ENCODE measurements at regions not wholly inside any gene's neighbourhood (a gene's known extent, or its start where the extent isn't known, plus 50 kb on each side); places are given as distances from the start of the nearest gene placed in this dataset.

DNA sequence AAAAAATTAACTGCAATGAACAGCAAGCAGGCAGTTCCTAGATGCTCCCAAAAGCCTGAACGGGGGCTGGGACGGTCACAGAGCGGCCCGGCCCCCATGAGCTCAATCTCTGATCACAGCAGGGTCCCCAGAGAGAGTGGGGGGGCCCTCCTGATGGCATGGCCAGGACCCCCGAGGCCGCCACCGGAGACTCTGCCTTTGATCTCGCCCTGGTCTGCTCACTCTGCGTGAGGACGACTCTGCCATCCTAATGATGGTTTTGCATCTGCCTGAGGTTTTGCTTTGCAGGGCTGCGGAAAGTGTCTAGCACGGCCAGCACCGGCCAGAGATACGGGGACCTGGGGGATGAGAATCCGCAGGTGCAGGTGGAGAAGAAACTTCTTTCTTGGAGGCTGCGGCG is 103.8 kb downstream of the SHOX start:
- no peak for TF ChIP-seq NR3C1 (IDR thresholded peaks at IDR 0.05)
- TF ChIP-seq, protein P1, sequence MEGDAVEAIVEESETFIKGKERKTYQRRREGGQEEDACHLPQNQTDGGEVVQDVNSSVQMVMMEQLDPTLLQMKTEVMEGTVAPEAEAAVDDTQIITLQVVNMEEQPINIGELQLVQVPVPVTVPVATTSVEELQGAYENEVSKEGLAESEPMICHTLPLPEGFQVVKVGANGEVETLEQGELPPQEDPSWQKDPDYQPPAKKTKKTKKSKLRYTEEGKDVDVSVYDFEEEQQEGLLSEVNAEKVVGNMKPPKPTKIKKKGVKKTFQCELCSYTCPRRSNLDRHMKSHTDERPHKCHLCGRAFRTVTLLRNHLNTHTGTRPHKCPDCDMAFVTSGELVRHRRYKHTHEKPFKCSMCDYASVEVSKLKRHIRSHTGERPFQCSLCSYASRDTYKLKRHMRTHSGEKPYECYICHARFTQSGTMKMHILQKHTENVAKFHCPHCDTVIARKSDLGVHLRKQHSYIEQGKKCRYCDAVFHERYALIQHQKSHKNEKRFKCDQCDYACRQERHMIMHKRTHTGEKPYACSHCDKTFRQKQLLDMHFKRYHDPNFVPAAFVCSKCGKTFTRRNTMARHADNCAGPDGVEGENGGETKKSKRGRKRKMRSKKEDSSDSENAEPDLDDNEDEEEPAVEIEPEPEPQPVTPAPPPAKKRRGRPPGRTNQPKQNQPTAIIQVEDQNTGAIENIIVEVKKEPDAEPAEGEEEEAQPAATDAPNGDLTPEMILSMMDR (IDR thresholded peaks at IDR 0.05) = no peak
